ENCODE measurements at regions not wholly inside any gene's neighbourhood (a gene's known extent, or its start where the extent isn't known, plus 50 kb on each side); places are given as distances from the start of the nearest gene placed in this dataset.
A peak's percentile ranks its signal among the peaks of the same experiment; 100 is the strongest.

DNA sequence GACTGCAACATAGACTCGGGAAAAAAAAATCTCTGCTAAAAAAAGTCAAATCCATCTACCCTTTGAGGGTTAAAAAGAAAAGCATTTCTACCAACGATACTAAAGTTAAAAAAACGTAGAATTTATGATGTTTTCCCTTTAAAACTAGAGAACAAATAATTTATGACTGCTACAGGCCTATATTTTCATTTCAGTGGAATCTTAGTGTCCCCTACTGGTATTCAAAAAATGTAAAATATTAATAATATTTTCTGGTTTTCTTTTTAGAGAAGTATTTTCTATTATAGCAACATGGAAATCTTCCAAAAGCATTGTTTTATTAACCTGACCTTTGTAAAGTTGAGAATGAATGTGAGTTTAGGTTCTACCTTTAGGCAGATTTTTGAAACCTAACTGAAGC is 1582.2 kb downstream of the MRPL39 start:
- DNase-seq: no peak
- peaks cover 6% of the 10 kb centered on the region for H3K9me3 ChIP-seq (ENCODE audit: insufficient read depth, low read length, severe bottlenecking)
- no peak overlapping the region for H2AFZ ChIP-seq (ENCODE audit: low read depth, low read length)
- no peak for ATAC-seq (ENCODE audit: insufficient read depth, low read depth)
- H4K20me1 ChIP-seq (ENCODE audit: insufficient read depth, low read length): no peaks in the 10 kb centered on the region
- H3K79me2 ChIP-seq (ENCODE audit: insufficient read depth, low read length): no peaks in the 10 kb centered on the region
- no peaks in the 10 kb centered on the region for H3K4me1 ChIP-seq (ENCODE audit: insufficient read depth, low read length)
- no peak for TF ChIP-seq EZH2 (IDR thresholded peaks at IDR 0.05; ENCODE audit: borderline replicate concordance, low read depth, low read length, severe bottlenecking)
- TF ChIP-seq, protein P1, sequence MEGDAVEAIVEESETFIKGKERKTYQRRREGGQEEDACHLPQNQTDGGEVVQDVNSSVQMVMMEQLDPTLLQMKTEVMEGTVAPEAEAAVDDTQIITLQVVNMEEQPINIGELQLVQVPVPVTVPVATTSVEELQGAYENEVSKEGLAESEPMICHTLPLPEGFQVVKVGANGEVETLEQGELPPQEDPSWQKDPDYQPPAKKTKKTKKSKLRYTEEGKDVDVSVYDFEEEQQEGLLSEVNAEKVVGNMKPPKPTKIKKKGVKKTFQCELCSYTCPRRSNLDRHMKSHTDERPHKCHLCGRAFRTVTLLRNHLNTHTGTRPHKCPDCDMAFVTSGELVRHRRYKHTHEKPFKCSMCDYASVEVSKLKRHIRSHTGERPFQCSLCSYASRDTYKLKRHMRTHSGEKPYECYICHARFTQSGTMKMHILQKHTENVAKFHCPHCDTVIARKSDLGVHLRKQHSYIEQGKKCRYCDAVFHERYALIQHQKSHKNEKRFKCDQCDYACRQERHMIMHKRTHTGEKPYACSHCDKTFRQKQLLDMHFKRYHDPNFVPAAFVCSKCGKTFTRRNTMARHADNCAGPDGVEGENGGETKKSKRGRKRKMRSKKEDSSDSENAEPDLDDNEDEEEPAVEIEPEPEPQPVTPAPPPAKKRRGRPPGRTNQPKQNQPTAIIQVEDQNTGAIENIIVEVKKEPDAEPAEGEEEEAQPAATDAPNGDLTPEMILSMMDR (IDR thresholded peaks at IDR 0.05; ENCODE audit: borderline replicate concordance, extremely low read depth, low read length, poor library complexity, severe bottlenecking): no peak
- no peaks in the 10 kb centered on the region for H3K36me3 ChIP-seq (ENCODE audit: insufficient read depth, low read length)
- H3K27me3 ChIP-seq (ENCODE audit: insufficient read depth, low read length, poor library complexity): no peaks in the 10 kb centered on the region
- H3K4me3 ChIP-seq (ENCODE audit: low read depth in 1 of 2, low read length in 2 of 2): no peak overlapping the region
- H3K9ac ChIP-seq (ENCODE audit: low read depth, low read length): no peak overlapping the region
- H3K27ac ChIP-seq (ENCODE audit: low read length): no peak overlapping the region
- H3K4me2 ChIP-seq (ENCODE audit: insufficient read depth, low read length): no peak overlapping the region

- Histone ChIP-seq H2AFZ (ENCODE audit: low read depth, low read length) (no peak overlapping the region), H3K4me3 (ENCODE audit: low read depth in 1 of 2, low read length in 2 of 2) (no peak overlapping the region), H3K79me2 (ENCODE audit: insufficient read depth, low read length) (no peaks in the 10 kb centered on the region), H3K9me3 (ENCODE audit: insufficient read depth, low read length, severe bottlenecking) (peaks cover 11% of the 10 kb centered on the region), H4K20me1 (ENCODE audit: insufficient read depth, low read length) (no peaks in the 10 kb centered on the region), H3K27me3 (ENCODE audit: insufficient read depth, low read length, poor library complexity) (no peaks in the 10 kb centered on the region), H3K36me3 (ENCODE audit: insufficient read depth, low read length) (no peaks in the 10 kb centered on the region), H3K9ac (ENCODE audit: low read depth, low read length) (no peak overlapping the region), H3K27ac (ENCODE audit: low read length) (no peak overlapping the region), H3K4me1 (ENCODE audit: insufficient read depth, low read length) (no peaks in the 10 kb centered on the region), H3K4me2 (ENCODE audit: insufficient read depth, low read length) (no peak overlapping the region)
- TF ChIP-seq, protein P1 (IDR thresholded peaks at IDR 0.05; ENCODE audit: borderline replicate concordance, extremely low read depth, low read length, poor library complexity, severe bottlenecking): no peak
- TF ChIP-seq EZH2 (IDR thresholded peaks at IDR 0.05; ENCODE audit: borderline replicate concordance, low read depth, low read length, severe bottlenecking): no peak
- ATAC-seq (ENCODE audit: insufficient read depth, low read depth): no peak
- DNase-seq: no peak
These were observed 1583.3 kb downstream of the MRPL39 start for GRCh38 chr21:24023936-24024335.

GRCh38 chr21:24023402-24023801 is 1583.9 kb downstream of the MRPL39 start:
- Histone ChIP-seq H3K27me3 (ENCODE audit: insufficient read depth, low read length, poor library complexity) (no peaks in the 10 kb centered on the region), H3K79me2 (ENCODE audit: insufficient read depth, low read length) (no peaks in the 10 kb centered on the region), H3K9ac (ENCODE audit: low read depth, low read length) (no peak overlapping the region), H3K36me3 (ENCODE audit: insufficient read depth, low read length) (no peaks in the 10 kb centered on the region), H3K9me3 (ENCODE audit: insufficient read depth, low read length, severe bottlenecking) (peaks cover 11% of the 10 kb centered on the region), H3K4me1 (ENCODE audit: insufficient read depth, low read length) (no peaks in the 10 kb centered on the region), H2AFZ (ENCODE audit: low read depth, low read length) (no peak overlapping the region), H3K4me2 (ENCODE audit: insufficient read depth, low read length) (no peak overlapping the region), H4K20me1 (ENCODE audit: insufficient read depth, low read length) (no peaks in the 10 kb centered on the region), H3K27ac (ENCODE audit: low read length) (no peak overlapping the region), H3K4me3 (ENCODE audit: low read depth in 1 of 2, low read length in 2 of 2) (no peak overlapping the region)
- TF ChIP-seq, protein P1 (IDR thresholded peaks at IDR 0.05; ENCODE audit: borderline replicate concordance, extremely low read depth, low read length, poor library complexity, severe bottlenecking): no peak
- no peak for TF ChIP-seq EZH2 (IDR thresholded peaks at IDR 0.05; ENCODE audit: borderline replicate concordance, low read depth, low read length, severe bottlenecking)
- no peak for DNase-seq
- ATAC-seq (ENCODE audit: insufficient read depth, low read depth): no peak

DNA sequence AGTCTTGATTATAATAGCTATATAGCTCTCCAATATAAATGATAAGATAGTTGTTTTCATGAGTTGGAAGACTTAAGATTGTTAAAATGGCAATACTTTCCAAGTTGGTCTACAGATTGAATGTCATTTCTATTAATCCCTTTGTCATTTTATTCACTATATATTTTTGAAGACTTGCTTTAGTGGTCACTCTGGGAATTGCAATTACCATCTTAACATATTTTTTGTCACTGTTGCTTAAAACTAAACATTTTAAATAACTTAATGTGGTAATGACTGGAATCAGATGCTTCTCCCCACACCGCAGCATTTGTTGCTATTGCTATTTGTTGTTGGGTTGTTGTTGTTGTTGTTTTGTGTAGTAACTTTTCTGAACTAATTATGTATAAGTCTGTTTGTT is 1592.9 kb downstream of the MRPL39 start:
- DNase-seq (no peak), ATAC-seq (ENCODE audit: insufficient read depth, low read depth) (no peak)
- Histone ChIP-seq H3K9ac (ENCODE audit: low read depth, low read length) (no peak overlapping the region), H2AFZ (ENCODE audit: low read depth, low read length) (no peak overlapping the region), H3K9me3 (ENCODE audit: insufficient read depth, low read length, severe bottlenecking) (no peaks in the 10 kb centered on the region), H3K4me1 (ENCODE audit: insufficient read depth, low read length) (no peaks in the 10 kb centered on the region), H4K20me1 (ENCODE audit: insufficient read depth, low read length) (no peaks in the 10 kb centered on the region), H3K4me3 (ENCODE audit: low read depth in 1 of 2, low read length in 2 of 2) (no peak overlapping the region), H3K27me3 (ENCODE audit: insufficient read depth, low read length, poor library complexity) (no peaks in the 10 kb centered on the region), H3K27ac (ENCODE audit: low read length) (no peak overlapping the region), H3K4me2 (ENCODE audit: insufficient read depth, low read length) (no peak overlapping the region), H3K36me3 (ENCODE audit: insufficient read depth, low read length) (no peaks in the 10 kb centered on the region), H3K79me2 (ENCODE audit: insufficient read depth, low read length) (no peaks in the 10 kb centered on the region)
- TF ChIP-seq, protein P1 (IDR thresholded peaks at IDR 0.05; ENCODE audit: borderline replicate concordance, extremely low read depth, low read length, poor library complexity, severe bottlenecking): peak; percentile 40
- TF ChIP-seq EZH2 (IDR thresholded peaks at IDR 0.05; ENCODE audit: borderline replicate concordance, low read depth, low read length, severe bottlenecking): no peak

Measured in DND-41 (cell line).